ENCODE measurements at regions not wholly inside any gene's neighbourhood (a gene's known extent, or its start where the extent isn't known, plus 50 kb on each side); places are given as distances from the start of the nearest gene placed in this dataset.

DNA sequence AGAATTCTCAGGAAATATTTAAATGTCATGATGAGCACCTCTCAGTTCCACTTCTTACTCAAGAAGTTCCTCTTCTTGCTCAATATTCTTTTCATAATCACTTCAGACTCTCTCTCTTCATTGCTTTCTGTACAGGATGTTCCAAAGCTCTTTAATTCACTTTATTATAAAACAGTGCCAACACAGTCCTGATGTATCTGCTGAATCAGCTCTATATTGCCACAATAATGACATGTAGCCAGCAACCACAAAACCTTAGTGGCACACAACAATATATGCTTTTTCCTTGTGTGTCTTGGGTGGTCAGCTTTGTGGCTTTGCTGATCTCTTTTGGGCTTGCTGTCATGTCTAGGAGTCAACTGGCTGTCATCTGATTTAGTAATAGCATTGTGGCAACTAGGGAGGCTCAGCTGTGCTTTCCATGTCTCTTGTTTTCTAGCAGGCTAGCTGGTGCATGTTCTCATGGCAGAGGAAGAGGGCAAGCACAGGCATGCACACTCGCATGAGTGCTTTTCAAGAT, 52.8 kb upstream of the SLC2A13 start:
- no peak for TF ChIP-seq POLR2A (IDR thresholded peaks at IDR 0.05; ENCODE audit: low read depth, low read length)
- no peak; the same call in 1 of the 2 replicates for TF ChIP-seq SPI1 (IDR thresholded peaks at IDR 0.05; ENCODE audit: low read depth, low read length)
- TF ChIP-seq POLR2AphosphoS5 (IDR thresholded peaks at IDR 0.05; ENCODE audit: low read depth, low read length), result no peak
- TF ChIP-seq TAF1 (IDR thresholded peaks at IDR 0.05; ENCODE audit: low read depth, low read length), result no peak
- TF ChIP-seq PAX5 (IDR thresholded peaks at IDR 0.05; ENCODE audit: insufficient read depth, low read length, severe bottlenecking), result no peak
- TF ChIP-seq POU2F2 (IDR thresholded peaks at IDR 0.05; ENCODE audit: low read depth, low read length), result no peak
- FAIRE-seq (no peak), DNase-seq (ENCODE audit: insufficient read length, low spot score) (no peak)

DNA sequence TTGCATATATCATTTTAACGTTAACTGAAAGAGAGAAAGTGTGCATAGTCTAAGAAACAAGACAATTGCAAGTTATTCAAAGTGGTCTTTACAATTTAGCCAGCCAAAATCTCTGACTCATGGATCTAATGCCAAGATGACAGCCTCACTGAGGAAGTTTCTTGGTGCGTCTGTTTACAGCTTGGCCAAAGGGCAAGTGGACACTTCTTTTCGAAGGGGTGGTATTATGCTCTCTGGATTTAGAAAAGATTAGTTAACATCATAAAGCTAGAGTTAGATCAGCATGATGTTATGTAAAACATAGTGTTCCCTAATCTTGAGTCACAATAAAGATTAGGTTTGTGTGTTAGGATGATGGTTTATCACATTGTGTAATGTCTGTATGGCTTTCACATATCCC, 51.5 kb upstream of the SLC2A13 start:
- FAIRE-seq (no peak), DNase-seq (ENCODE audit: insufficient read length, low spot score) (no peak)
- no peak for TF ChIP-seq SPI1 (IDR thresholded peaks at IDR 0.05; ENCODE audit: low read depth, low read length)
- TF ChIP-seq POU2F2 (IDR thresholded peaks at IDR 0.05; ENCODE audit: low read depth, low read length), result no peak
- no peak for TF ChIP-seq TAF1 (IDR thresholded peaks at IDR 0.05; ENCODE audit: low read depth, low read length)
- TF ChIP-seq POLR2AphosphoS5 (IDR thresholded peaks at IDR 0.05; ENCODE audit: low read depth, low read length), result no peak
- TF ChIP-seq PAX5 (IDR thresholded peaks at IDR 0.05; ENCODE audit: insufficient read depth, low read length, severe bottlenecking), result no peak

DNA sequence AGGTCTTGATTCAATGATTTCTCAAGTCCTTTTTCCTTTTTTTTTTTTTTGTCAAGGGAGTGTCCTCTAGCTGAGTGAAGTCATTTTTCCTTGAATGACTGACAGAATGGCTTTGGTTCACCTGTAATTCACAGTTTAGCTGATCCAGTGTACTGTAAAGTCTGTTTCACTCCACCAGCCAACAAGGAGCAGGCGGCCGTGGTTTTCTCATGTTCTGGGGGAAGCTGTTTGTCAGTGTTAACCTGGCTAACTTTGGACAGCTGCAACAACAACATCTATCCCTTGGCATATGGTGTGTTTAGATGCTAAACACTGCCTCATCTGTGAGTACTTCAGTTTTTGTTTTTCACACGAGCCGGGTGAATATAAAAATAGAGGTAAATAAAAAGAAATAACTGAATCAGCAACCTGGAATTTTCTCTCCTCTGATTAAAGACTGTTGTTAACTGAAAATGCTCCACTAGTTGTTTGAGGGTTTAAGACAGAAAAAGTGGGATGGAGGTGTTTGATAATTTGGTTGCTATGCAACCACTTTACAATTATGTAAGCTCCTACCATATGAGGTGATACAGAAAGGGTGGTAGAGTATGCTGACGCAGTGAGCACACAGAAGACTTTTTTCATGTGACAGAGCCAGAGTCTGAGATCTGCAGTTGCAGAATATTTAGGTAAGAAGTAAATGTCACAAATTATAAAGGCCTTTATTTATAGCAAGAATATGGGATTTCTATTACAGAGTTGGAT, 50.3 kb upstream of the SLC2A13 start:
- no peak for FAIRE-seq
- TF ChIP-seq SPI1 (IDR thresholded peaks at IDR 0.05; ENCODE audit: low read depth, low read length), result no peak
- no peak for TF ChIP-seq POLR2AphosphoS5 (IDR thresholded peaks at IDR 0.05; ENCODE audit: low read depth, low read length)
- TF ChIP-seq POLR2A (IDR thresholded peaks at IDR 0.05; ENCODE audit: low read depth, low read length), result no peak
- TF ChIP-seq TAF1 (IDR thresholded peaks at IDR 0.05; ENCODE audit: low read depth, low read length), result no peak
- TF ChIP-seq POU2F2 (IDR thresholded peaks at IDR 0.05; ENCODE audit: low read depth, low read length), result no peak
- no peak for TF ChIP-seq PAX5 (IDR thresholded peaks at IDR 0.05; ENCODE audit: insufficient read depth, low read length, severe bottlenecking)
- no peak for DNase-seq (ENCODE audit: insufficient read length, low spot score)
